ENCODE measurements at regions not wholly inside any gene's neighbourhood (a gene's known extent, or its start where the extent isn't known, plus 50 kb on each side); places are given as distances from the start of the nearest gene placed in this dataset.

DNA sequence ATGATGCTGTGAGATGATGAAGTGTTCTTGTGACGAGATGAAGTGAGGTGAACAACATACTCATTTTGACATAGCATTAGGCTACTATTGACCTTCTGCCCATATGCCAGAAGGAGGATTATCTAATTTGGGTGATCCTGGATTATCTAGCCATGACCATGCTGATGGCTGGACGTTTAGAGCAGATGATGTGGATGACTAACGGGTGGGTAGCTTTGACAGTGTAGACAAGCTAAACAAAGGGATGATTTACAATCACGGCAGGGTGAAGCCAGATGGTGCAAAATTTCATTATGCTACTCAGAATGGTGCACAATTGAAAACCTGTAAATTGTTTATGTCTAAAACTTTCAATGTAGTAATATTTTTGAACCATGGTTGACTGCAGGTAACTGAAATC, 2403.4 kb upstream of the ACO1 start:
- intact Hi-C loops (cut with micrococcal nuclease; ENCODE audit: unreplicated experiment) = no loop called here

GRCh38 chr9:29999645-30000044, 2384.8 kb upstream of the ACO1 start:
- no peak overlapping the region for H3K4me3 Mint-ChIP-seq (ENCODE audit: unreplicated experiment)
- no peaks in the 10 kb centered on the region for H3K27me3 ChIP-seq (replicated peaks; ENCODE audit: control insufficient read depth, insufficient read depth, low read length)
- H3K9me3 Mint-ChIP-seq (ENCODE audit: unreplicated experiment) = no peaks in the 10 kb centered on the region
- ChIA-PET CTCF (no interaction called here), POLR2A (no interaction called here)
- H3K27ac Mint-ChIP-seq (ENCODE audit: unreplicated experiment) = no peak overlapping the region
- no peak for DNase-seq
- H3K36me3 ChIP-seq (ENCODE audit: control insufficient read depth, insufficient read depth, low read length) = no peaks in the 10 kb centered on the region
- no peaks in the 10 kb centered on the region for H3K4me1 Mint-ChIP-seq (ENCODE audit: low read depth, unreplicated experiment)
- intact Hi-C loops (cut with micrococcal nuclease; ENCODE audit: unreplicated experiment) = no loop called here
- no peak overlapping the region for H3K4me3 ChIP-seq (ENCODE audit: low read depth, low read length)
- no peaks in the 10 kb centered on the region for H3K4me1 ChIP-seq
- no peaks in the 10 kb centered on the region for H3K27me3 Mint-ChIP-seq (ENCODE audit: insufficient read depth, unreplicated experiment)
- TF ChIP-seq, protein P1, sequence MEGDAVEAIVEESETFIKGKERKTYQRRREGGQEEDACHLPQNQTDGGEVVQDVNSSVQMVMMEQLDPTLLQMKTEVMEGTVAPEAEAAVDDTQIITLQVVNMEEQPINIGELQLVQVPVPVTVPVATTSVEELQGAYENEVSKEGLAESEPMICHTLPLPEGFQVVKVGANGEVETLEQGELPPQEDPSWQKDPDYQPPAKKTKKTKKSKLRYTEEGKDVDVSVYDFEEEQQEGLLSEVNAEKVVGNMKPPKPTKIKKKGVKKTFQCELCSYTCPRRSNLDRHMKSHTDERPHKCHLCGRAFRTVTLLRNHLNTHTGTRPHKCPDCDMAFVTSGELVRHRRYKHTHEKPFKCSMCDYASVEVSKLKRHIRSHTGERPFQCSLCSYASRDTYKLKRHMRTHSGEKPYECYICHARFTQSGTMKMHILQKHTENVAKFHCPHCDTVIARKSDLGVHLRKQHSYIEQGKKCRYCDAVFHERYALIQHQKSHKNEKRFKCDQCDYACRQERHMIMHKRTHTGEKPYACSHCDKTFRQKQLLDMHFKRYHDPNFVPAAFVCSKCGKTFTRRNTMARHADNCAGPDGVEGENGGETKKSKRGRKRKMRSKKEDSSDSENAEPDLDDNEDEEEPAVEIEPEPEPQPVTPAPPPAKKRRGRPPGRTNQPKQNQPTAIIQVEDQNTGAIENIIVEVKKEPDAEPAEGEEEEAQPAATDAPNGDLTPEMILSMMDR (IDR thresholded peaks at IDR 0.05; ENCODE audit: insufficient read depth in 1 of 2, low read depth in 1 of 2, low read length in 1 of 2, severe bottlenecking in 1 of 2, unreplicated experiment in 1 of 2) = no peak
- no peaks in the 10 kb centered on the region for H3K9me3 ChIP-seq
- H3K36me3 Mint-ChIP-seq (ENCODE audit: insufficient read depth, unreplicated experiment) = no peaks in the 10 kb centered on the region
- BruUV-seq (replicated peaks) = no TSS peak

More for the DNA sequence above, 2403.4 kb upstream of the ACO1 start:
- no TSS peak for BruUV-seq (replicated peaks)
- H3K36me3 Mint-ChIP-seq (ENCODE audit: insufficient read depth, unreplicated experiment) = no peaks in the 10 kb centered on the region
- no peaks in the 10 kb centered on the region for H3K27me3 ChIP-seq (replicated peaks; ENCODE audit: control insufficient read depth, insufficient read depth, low read length)
- no peak overlapping the region for H3K27ac Mint-ChIP-seq (ENCODE audit: unreplicated experiment)
- H3K9me3 ChIP-seq = no peaks in the 10 kb centered on the region
- POLR2A ChIA-PET = no interaction called here
- H3K36me3 ChIP-seq (ENCODE audit: control insufficient read depth, insufficient read depth, low read length) = no peaks in the 10 kb centered on the region
- no peak overlapping the region for H3K4me3 Mint-ChIP-seq (ENCODE audit: unreplicated experiment)
- no peaks in the 10 kb centered on the region for H3K4me1 ChIP-seq
- H3K27me3 Mint-ChIP-seq (ENCODE audit: insufficient read depth, unreplicated experiment) = no peaks in the 10 kb centered on the region
- no peaks in the 10 kb centered on the region for H3K4me1 Mint-ChIP-seq (ENCODE audit: low read depth, unreplicated experiment)
- no peak for DNase-seq
- TF ChIP-seq, protein P1 (IDR thresholded peaks at IDR 0.05; ENCODE audit: insufficient read depth in 1 of 2, low read depth in 1 of 2, low read length in 1 of 2, severe bottlenecking in 1 of 2, unreplicated experiment in 1 of 2) = no peak
- no peak overlapping the region for H3K4me3 ChIP-seq (ENCODE audit: low read depth, low read length)
- no peaks in the 10 kb centered on the region for H3K9me3 Mint-ChIP-seq (ENCODE audit: unreplicated experiment)
- CTCF ChIA-PET = no interaction called here

DNA sequence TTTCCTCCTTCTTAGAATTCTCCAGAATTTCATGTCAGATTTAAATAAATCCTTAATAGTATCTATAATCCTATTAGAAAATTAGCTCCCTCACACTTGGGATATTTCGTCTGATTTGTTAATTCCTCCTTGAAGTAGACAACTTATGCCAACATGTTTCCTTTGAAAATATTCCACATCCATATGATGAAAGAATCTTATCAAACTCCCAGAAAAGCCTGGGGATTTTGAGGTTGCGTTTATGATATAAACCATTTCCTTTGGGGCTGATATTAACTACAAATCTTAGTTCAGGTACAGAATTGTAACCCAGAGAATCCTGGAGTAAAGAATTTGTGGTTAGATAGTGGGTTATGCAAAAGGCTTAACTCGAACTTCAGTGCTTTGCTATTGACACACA, 2373.8 kb upstream of the ACO1 start:
- H3K4me3 ChIP-seq (ENCODE audit: low read depth, low read length) = no peak overlapping the region
- no peaks in the 10 kb centered on the region for H3K9me3 Mint-ChIP-seq (ENCODE audit: unreplicated experiment)
- ChIA-PET POLR2A (no interaction called here), CTCF (no interaction called here)
- H3K27me3 Mint-ChIP-seq (ENCODE audit: insufficient read depth, unreplicated experiment) = no peaks in the 10 kb centered on the region
- no peaks in the 10 kb centered on the region for H3K36me3 Mint-ChIP-seq (ENCODE audit: insufficient read depth, unreplicated experiment)
- no peaks in the 10 kb centered on the region for H3K9me3 ChIP-seq
- no peaks in the 10 kb centered on the region for H3K36me3 ChIP-seq (ENCODE audit: control insufficient read depth, insufficient read depth, low read length)
- TF ChIP-seq, protein P1 (IDR thresholded peaks at IDR 0.05; ENCODE audit: insufficient read depth in 1 of 2, low read depth in 1 of 2, low read length in 1 of 2, severe bottlenecking in 1 of 2, unreplicated experiment in 1 of 2) = no peak
- no TSS peak for BruUV-seq (replicated peaks)
- no peaks in the 10 kb centered on the region for H3K4me1 ChIP-seq
- no peak overlapping the region for H3K27ac Mint-ChIP-seq (ENCODE audit: unreplicated experiment)
- no peak for DNase-seq
- H3K4me3 Mint-ChIP-seq (ENCODE audit: unreplicated experiment) = no peak overlapping the region
- H3K4me1 Mint-ChIP-seq (ENCODE audit: low read depth, unreplicated experiment) = no peaks in the 10 kb centered on the region
- intact Hi-C loops (cut with micrococcal nuclease; ENCODE audit: unreplicated experiment) = no loop called here
- H3K27me3 ChIP-seq (replicated peaks; ENCODE audit: control insufficient read depth, insufficient read depth, low read length) = no peaks in the 10 kb centered on the region
